T-cell (primary cell): ENCODE measurements at regions not wholly inside any gene's neighbourhood (a gene's known extent, or its start where the extent isn't known, plus 50 kb on each side); places are given as distances from the start of the nearest gene placed in this dataset.
A peak's percentile ranks its signal among the peaks of the same experiment; 100 is the strongest.

Experiments
- ATAC-seq, 4 experiments: fragments of 200-7000 bp in 3 of 4; fragments of 150-1000 bp in 1 of 4; cut with Tn5 transposase; replicated peaks in 1 of 4; 1 replicate in 3 of 4; 2 replicates in 1 of 4; pipeline ENCODE4 v1.10.0; 2021; ENCODE audit warnings: moderate library complexity in 3 of 4, mild to moderate bottlenecking in 2 of 4, moderate number of reproducible peaks in 1 of 4
- CTCF ChIA-PET, 2 donors: fragments of 300-600 bp; sonication (Branson Sonifier 250); formaldehyde crosslinking; loops; one replicate each; lab custom pipeline; 2022; ENCODE audit warnings: antibody characterized with exemption in 2 of 2; lab: Charles Lee
- POLR2A ChIA-PET, 2 donors: fragments of 300-600 bp; sonication (Branson Sonifier 250); formaldehyde crosslinking; loops; one replicate each; lab custom pipeline; 2022; ENCODE audit warnings: antibody characterized with exemption in 2 of 2; lab: Charles Lee
- DNase-seq, 35 experiments: peaks; one replicate each; pipeline versions ENCODE4 v3.0.0 to v3.0.0-alpha.2; 2013 to 2023
- H3K27ac ChIP-seq: one replicate; pipeline ENCODE4 v1.5.1; 2013; ENCODE audit warnings: low read length
- H3K27me3 ChIP-seq, 2 experiments: replicated peaks in 1 of 2; 1 replicate in 1 of 2; 2 replicates in 1 of 2; pipeline versions ENCODE4 v1.6.1 to v1.7.0; 2013; ENCODE audit warnings: low read length in 1 of 2, mixed read lengths in 1 of 2; ENCODE audit not compliant: control insufficient read depth in 2 of 2, insufficient read depth in 2 of 2; ENCODE audit errors: extremely low read depth in 1 of 2
- H3K36me3 ChIP-seq, 2 donors: 1 replicate in 1 of 2; 2 replicates in 1 of 2; pipeline versions ENCODE4 v1.6.1 to v1.7.0; 2013; ENCODE audit warnings: low read length in 1 of 2; ENCODE audit not compliant: control insufficient read depth in 2 of 2, insufficient read depth in 1 of 2; ENCODE audit errors: extremely low read depth in 1 of 2
- H3K4me1 ChIP-seq, 2 experiments: 1 replicate in 1 of 2; 2 replicates in 1 of 2; pipeline versions ENCODE4 v1.6.1 to v1.7.0; 2013; ENCODE audit warnings: low read length in 2 of 2, mixed read lengths in 1 of 2; ENCODE audit not compliant: insufficient read depth in 2 of 2, control insufficient read depth in 1 of 2; ENCODE audit errors: extremely low read depth in 1 of 2
- H3K4me3 ChIP-seq, 2 donors: 1 replicate in 1 of 2; 2 replicates in 1 of 2; pipeline versions ENCODE4 v1.5.1 to v1.7.0; 2013; ENCODE audit warnings: mild to moderate bottlenecking in 2 of 2, low read length in 1 of 2, moderate library complexity in 1 of 2; ENCODE audit not compliant: control insufficient read depth in 1 of 2; ENCODE audit errors: extremely low read depth in 1 of 2
- H3K9me3 ChIP-seq: 2 replicates; pipeline ENCODE4 v1.7.0; 2013
- H3K27ac Mint-ChIP-seq, 2 donors: one replicate each; pipeline ENCODE4 v1.8.0; 2020 to 2021; ENCODE audit warnings: mild to moderate bottlenecking in 2 of 2, mixed read lengths in 2 of 2
- H3K27me3 Mint-ChIP-seq, 2 donors: one replicate each; pipeline ENCODE4 v1.8.0; 2021 to 2022; ENCODE audit warnings: mixed read lengths in 2 of 2
- H3K36me3 Mint-ChIP-seq: one replicate; pipeline ENCODE4 v1.8.0; 2021; ENCODE audit warnings: mixed read lengths
- H3K4me1 Mint-ChIP-seq, 3 donors: one replicate each; pipeline ENCODE4 v1.8.0; 2020 to 2022; ENCODE audit warnings: mixed read lengths in 3 of 3, mild to moderate bottlenecking in 1 of 3
- H3K4me3 Mint-ChIP-seq, 3 donors: one replicate each; pipeline ENCODE4 v1.8.0; 2020 to 2022; ENCODE audit warnings: mild to moderate bottlenecking in 3 of 3, mixed read lengths in 3 of 3, moderate library complexity in 3 of 3
- H3K9me3 Mint-ChIP-seq, 3 donors: one replicate each; pipeline ENCODE4 v1.8.0; 2020 to 2022; ENCODE audit warnings: mixed read lengths in 3 of 3
- WGBS: methylation state at CpG from one replicate; pipeline ENCODE4 v1.1.5; 2013; ENCODE audit warnings: missing lambda C conversion rate; ENCODE audit not compliant: insufficient coverage; 5-methylcytosine and 5-hydroxymethylcytosine counted together

- WGBS, result 67% methylated on average over 3 of the region's 5 CpGs
- Mint-ChIP-seq H3K4me3 (no peak overlapping the region), H3K36me3 (no peaks in the 10 kb centered on the region), H3K27ac (no peak overlapping the region), H3K4me1 (no peaks in the 10 kb centered on the region), H3K9me3 (no peaks in the 10 kb centered on the region), H3K27me3 (peaks cover 0 to 6% of the 10 kb centered on the region in 2 donors)
- DNase-seq, result peak in 1 of 35 experiments; percentile 16
- POLR2A ChIA-PET, result no interaction called here
- Histone ChIP-seq H3K9me3 (no peaks in the 10 kb centered on the region), H3K4me1 (no peaks in the 10 kb centered on the region), H3K4me3 (no peak overlapping the region), H3K27me3 (peaks cover 0 to 7% of the 10 kb centered on the region in 2 experiments), H3K36me3 (no peaks in the 10 kb centered on the region), H3K27ac (no peak overlapping the region)
- ATAC-seq, result no peak
- CTCF ChIA-PET, result no interaction called here
Observed at GRCh38 chr2:128642316-128642715, 323.6 kb upstream of the HS6ST1 start.

GRCh38 chr2:128642821-128643220, 324.2 kb upstream of the HS6ST1 start:
- Histone ChIP-seq H3K27ac (no peak overlapping the region), H3K4me3 (no peak overlapping the region), H3K36me3 (no peaks in the 10 kb centered on the region), H3K27me3 (peaks cover 0 to 5% of the 10 kb centered on the region in 2 experiments), H3K9me3 (no peaks in the 10 kb centered on the region), H3K4me1 (no peaks in the 10 kb centered on the region)
- CTCF ChIA-PET, result no interaction called here
- ATAC-seq (no peak), DNase-seq (peak in 1 of 35 experiments; percentile 9)
- WGBS, result 84% methylated on average over 5 of the region's 5 CpGs
- no peaks in the 10 kb centered on the region for H3K9me3 Mint-ChIP-seq
- H3K4me1 Mint-ChIP-seq, result no peaks in the 10 kb centered on the region
- POLR2A ChIA-PET, result no interaction called here
- no peaks in the 10 kb centered on the region for H3K36me3 Mint-ChIP-seq
- H3K4me3 Mint-ChIP-seq, result no peak overlapping the region
- peaks cover 0 to 2% of the 10 kb centered on the region in 2 donors for H3K27me3 Mint-ChIP-seq
- H3K27ac Mint-ChIP-seq, result no peak overlapping the region

GRCh38 chr2:128643221-128644065, 324.8 kb upstream of the HS6ST1 start:
- no peak overlapping the region for H3K27ac Mint-ChIP-seq
- Histone ChIP-seq H3K4me1 (no peaks in the 10 kb centered on the region), H3K36me3 (no peaks in the 10 kb centered on the region), H3K27me3 (peaks cover 0 to 5% of the 10 kb centered on the region in 2 experiments), H3K4me3 (no peak overlapping the region), H3K9me3 (no peaks in the 10 kb centered on the region), H3K27ac (no peak overlapping the region)
- WGBS, result 69% methylated on average over 3 of the region's 7 CpGs
- no peaks in the 10 kb centered on the region for H3K36me3 Mint-ChIP-seq
- POLR2A ChIA-PET, result no interaction called here
- H3K4me1 Mint-ChIP-seq, result no peaks in the 10 kb centered on the region
- no peak overlapping the region for H3K4me3 Mint-ChIP-seq
- no peak for ATAC-seq
- DNase-seq, result peak in 1 of 35 experiments; percentile 12
- H3K27me3 Mint-ChIP-seq, result peaks cover 0 to 2% of the 10 kb centered on the region in 2 donors
- CTCF ChIA-PET, result no interaction called here
- no peaks in the 10 kb centered on the region for H3K9me3 Mint-ChIP-seq

- H3K36me3 ChIP-seq, result no peaks in the 10 kb centered on the region
- Mint-ChIP-seq H3K9me3 (no peaks in the 10 kb centered on the region), H3K4me3 (no peak overlapping the region), H3K36me3 (no peaks in the 10 kb centered on the region), H3K4me1 (no peaks in the 10 kb centered on the region), H3K27me3 (peaks cover 0 to 2% of the 10 kb centered on the region in 2 donors), H3K27ac (no peak overlapping the region)
- DNase-seq (peak in 1 of 35 experiments; percentile 7), ATAC-seq (no peak)
- no peak overlapping the region for H3K27ac ChIP-seq
- H3K4me3 ChIP-seq, result no peak overlapping the region
- WGBS, result 79% methylated on average over 6 of the region's 6 CpGs
- no peaks in the 10 kb centered on the region for H3K4me1 ChIP-seq
- ChIA-PET POLR2A (no interaction called here), CTCF (no interaction called here)
- H3K9me3 ChIP-seq, result no peaks in the 10 kb centered on the region
- peaks cover 0 to 5% of the 10 kb centered on the region in 2 experiments for H3K27me3 ChIP-seq
Observed at GRCh38 chr2:128644156-128644555, 325.5 kb upstream of the HS6ST1 start.

GRCh38 chr2:128644718-128645256, 326.1 kb upstream of the HS6ST1 start:
- Mint-ChIP-seq H3K4me3 (no peak overlapping the region), H3K4me1 (no peaks in the 10 kb centered on the region), H3K27ac (no peak overlapping the region), H3K36me3 (no peaks in the 10 kb centered on the region), H3K27me3 (peaks cover 0 to 2% of the 10 kb centered on the region in 2 donors), H3K9me3 (no peaks in the 10 kb centered on the region)
- DNase-seq, result peak in 1 of 35 experiments; percentile 3
- ATAC-seq, result no peak
- POLR2A ChIA-PET, result no interaction called here
- WGBS, result no CpG with 5 or more reads among the region's 2 CpGs
- H3K27ac ChIP-seq, result no peak overlapping the region
- H3K4me3 ChIP-seq, result no peak overlapping the region
- H3K9me3 ChIP-seq, result no peaks in the 10 kb centered on the region
- no peaks in the 10 kb centered on the region for H3K4me1 ChIP-seq
- H3K27me3 ChIP-seq, result peaks cover 0 to 5% of the 10 kb centered on the region in 2 experiments
- H3K36me3 ChIP-seq, result no peaks in the 10 kb centered on the region
- CTCF ChIA-PET, result no interaction called here

- H3K4me1 Mint-ChIP-seq, result no peaks in the 10 kb centered on the region
- Histone ChIP-seq H3K4me3 (no peak overlapping the region), H3K27me3 (peaks cover 0 to 5% of the 10 kb centered on the region in 2 experiments), H3K27ac (no peak overlapping the region), H3K4me1 (no peaks in the 10 kb centered on the region), H3K36me3 (no peaks in the 10 kb centered on the region), H3K9me3 (no peaks in the 10 kb centered on the region)
- H3K9me3 Mint-ChIP-seq, result no peaks in the 10 kb centered on the region
- no peak overlapping the region for H3K4me3 Mint-ChIP-seq
- POLR2A ChIA-PET, result no interaction called here
- peaks cover 0 to 2% of the 10 kb centered on the region in 2 donors for H3K27me3 Mint-ChIP-seq
- WGBS, result 88% methylated on average over 4 of the region's 6 CpGs
- no peak for ATAC-seq
- H3K36me3 Mint-ChIP-seq, result no peaks in the 10 kb centered on the region
- peak in 1 of 35 experiments; percentile 16 for DNase-seq
- CTCF ChIA-PET, result no interaction called here
- no peak overlapping the region for H3K27ac Mint-ChIP-seq
Observed at GRCh38 chr2:128645631-128646030, 327.0 kb upstream of the HS6ST1 start.
